SIG-M5 treated with dmso at 0.1 percent for 504 hours (cell line): ENCODE measurements at regions not wholly inside any gene's neighbourhood (a gene's known extent, or its start where the extent isn't known, plus 50 kb on each side); places are given as distances from the start of the nearest gene placed in this dataset.
"Not testable (repeated sequence)": the region's sequence is repeated elsewhere in the genome, so short reads cannot be mapped to it uniquely, and the experiment has no call there.

Experiments
- DNase-seq: peaks from one replicate; lab custom pipeline; 2025; ENCODE audit not compliant: unreplicated experiment; lab: John Stamatoyannopoulos, UW

GRCh38 chr5:62206150-62206829, 99.7 kb upstream of the KIF2A start:
- DNase-seq = peak; percentile 24

- DNase-seq = no peak
These were observed 97.7 kb upstream of the KIF2A start for GRCh38 chr5:62208218-62208852.

GRCh38 chr5:62211405-62211804, 94.6 kb upstream of the KIF2A start:
- no peak for DNase-seq

GRCh38 chr5:62212648-62213047, 93.4 kb upstream of the KIF2A start:
- DNase-seq = no peak

DNA sequence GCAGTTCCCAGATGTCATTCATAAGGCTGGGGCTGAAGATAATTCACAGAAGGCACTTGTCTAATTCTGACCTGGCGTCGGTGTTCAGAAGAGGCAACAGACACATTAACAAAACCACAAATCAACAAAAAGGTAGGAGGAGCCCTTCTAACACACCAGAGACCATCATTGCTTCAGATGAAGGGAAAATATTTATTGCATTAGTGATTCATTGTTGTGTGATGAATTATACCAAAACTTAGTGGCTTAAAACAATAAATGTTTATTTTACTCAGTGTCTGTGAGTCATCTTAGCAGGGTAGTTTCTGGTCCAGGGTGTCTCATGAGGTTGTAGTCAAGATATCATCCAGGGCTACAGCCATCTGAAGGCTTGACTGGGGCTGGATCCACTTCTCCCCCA, 91.3 kb upstream of the KIF2A start:
- no peak for DNase-seq

DNA sequence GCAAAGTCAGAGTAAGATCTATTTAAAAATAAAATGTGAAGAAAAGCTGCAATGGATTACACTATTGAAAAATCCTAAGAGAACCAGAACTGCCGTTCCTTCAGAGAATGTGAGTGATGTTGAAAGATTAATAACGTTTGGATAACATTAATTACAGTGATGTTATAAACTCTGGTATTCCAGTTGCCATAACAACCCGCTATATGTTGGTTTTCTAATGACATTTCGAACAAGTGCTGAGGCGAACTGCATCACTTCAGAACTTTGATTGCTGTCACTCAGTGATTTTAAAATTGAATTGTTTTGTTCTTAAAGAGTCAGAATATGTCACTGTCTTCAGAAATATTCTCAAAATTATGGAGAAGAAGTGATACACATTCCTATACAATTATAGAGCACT, 89.4 kb upstream of the KIF2A start:
- DNase-seq = not testable (repeated sequence)

GRCh38 chr5:62217095-62217494, 88.9 kb upstream of the KIF2A start:
- DNase-seq = not testable (repeated sequence)

- DNase-seq = not testable (repeated sequence)
These were observed 87.1 kb upstream of the KIF2A start for GRCh38 chr5:62218860-62219259.

GRCh38 chr5:62221881-62222280, 84.1 kb upstream of the KIF2A start:
- DNase-seq = not testable (repeated sequence)

GRCh38 chr5:62222305-62222704, 83.7 kb upstream of the KIF2A start:
- not testable (repeated sequence) for DNase-seq

- not testable (repeated sequence) for DNase-seq
These were observed 82.7 kb upstream of the KIF2A start for GRCh38 chr5:62223312-62223670.

DNA sequence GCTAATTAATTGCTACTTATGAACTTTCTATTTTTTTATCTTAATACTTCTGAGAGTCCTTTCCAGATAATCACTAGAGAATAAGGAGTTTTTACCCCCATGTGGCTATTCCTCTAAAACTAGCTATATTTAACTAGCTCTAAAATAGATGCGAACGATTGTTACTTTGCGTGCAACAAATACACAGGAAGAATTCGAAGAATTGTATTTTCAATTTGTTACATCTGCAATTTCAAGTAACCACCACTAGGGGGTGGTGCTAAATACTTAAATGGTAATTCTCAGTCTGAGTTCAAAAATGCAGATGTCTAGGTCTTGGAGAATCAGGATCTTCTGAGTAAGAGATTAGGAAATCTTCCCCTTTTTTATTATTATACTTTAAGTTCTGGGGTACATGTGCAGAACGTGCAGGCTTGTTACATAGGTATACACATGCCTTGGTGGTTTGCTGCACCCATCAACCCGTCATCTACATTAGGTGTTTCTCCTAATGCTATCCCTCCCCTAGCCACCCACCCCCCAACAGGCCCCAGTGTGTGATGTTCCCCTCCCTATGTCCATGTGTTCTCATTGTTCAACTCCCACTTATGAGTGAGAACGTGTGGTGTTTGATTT, 80.9 kb upstream of the KIF2A start:
- not testable (repeated sequence) for DNase-seq

DNA sequence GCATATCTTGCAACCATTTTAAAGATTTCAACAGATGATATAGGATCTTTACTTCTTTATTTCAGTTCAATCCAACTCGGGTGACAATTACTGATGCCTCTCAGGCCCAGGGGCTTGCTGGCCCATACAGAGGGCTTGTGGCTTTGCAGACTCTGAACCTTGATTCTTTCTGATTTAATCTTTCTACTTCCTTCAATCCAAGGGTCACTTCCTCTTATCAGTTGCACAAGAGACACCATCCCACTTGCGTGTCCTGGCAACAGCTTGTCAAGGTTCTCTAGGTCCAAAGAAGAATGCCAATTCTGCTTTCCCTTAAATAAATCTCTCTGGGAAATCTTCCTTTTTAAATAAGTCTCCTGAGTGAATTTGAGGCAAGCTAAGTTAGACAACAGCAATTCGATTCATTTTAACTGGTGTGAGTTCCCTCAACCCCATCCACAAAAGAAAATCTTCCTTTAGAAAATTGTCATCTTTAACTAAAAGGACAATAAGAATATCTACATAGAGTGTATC, 75.1 kb upstream of the KIF2A start:
- DNase-seq = not testable (repeated sequence)

- no peak for DNase-seq
These were observed 74.4 kb upstream of the KIF2A start for GRCh38 chr5:62231576-62231975.

DNA sequence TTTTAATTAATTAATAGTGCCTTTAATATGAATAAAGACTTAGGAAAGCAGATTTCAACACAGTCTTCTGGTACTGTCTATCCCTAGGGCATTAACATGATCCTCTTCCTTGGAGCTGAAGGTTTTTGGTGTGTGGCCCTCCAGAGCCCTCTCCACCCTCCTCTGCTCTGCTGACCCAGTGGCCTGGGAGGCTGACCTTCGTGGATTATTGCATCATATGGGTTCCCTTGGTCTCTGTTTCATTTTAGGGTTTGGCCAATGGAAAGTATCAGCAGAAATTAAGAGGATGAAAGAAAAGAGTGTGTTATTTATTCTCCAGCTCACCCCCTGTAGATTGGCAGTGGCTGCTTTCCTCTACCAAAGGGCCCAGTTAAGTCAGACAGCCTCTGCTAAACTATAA, 73.8 kb upstream of the KIF2A start:
- DNase-seq = not testable (repeated sequence)

DNA sequence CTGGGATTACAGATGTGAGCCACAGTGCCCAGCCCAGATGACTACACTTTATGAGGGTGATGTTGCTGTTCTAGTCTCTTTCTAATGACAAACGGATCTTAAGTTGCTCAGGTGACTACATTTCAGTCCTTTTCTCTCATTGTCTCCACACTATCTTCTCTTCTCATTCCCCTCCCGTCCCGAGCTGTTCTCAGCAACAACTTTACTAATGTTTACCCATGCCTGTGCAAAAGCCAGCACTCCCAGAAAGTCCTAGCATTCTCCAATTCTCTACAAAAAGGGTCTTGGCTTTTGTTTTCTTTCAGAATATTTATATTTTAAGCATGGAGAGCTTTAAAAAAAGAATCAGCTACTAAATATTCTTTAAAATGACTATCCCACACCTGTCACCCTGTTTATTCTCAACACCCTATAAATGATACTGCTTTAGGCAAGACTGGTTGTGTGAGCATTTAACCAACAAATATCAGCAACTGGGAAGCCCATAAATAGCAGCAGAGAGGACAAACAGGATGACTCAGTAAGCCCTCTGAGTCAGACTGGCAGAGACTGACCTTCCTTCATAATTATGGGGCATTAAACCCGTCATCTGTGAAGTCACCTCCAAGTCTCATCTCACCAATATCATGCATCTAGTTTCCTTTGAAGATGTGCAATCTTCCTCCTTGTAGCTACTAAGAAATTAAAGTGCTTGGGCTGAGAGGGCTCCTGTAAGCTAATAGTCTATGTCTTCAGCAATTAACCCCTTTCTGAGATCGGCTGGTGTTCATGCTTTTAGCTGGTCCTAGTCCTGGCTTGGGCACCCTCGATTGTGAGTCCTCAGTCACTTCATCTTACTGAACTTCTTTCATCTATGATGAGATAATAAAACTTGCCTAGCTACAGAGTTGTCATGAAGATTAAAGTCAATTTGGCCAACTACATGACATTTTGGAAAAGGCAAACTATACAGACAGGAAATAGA, 72.6 kb upstream of the KIF2A start:
- peak; percentile 40 for DNase-seq

- not testable (repeated sequence) for DNase-seq
These were observed 69.4 kb upstream of the KIF2A start for GRCh38 chr5:62236593-62236992.

GRCh38 chr5:62237944-62238343, 68.1 kb upstream of the KIF2A start:
- not testable (repeated sequence) for DNase-seq

- DNase-seq = not testable (repeated sequence)
These were observed 67.4 kb upstream of the KIF2A start for GRCh38 chr5:62238584-62238983.

DNA sequence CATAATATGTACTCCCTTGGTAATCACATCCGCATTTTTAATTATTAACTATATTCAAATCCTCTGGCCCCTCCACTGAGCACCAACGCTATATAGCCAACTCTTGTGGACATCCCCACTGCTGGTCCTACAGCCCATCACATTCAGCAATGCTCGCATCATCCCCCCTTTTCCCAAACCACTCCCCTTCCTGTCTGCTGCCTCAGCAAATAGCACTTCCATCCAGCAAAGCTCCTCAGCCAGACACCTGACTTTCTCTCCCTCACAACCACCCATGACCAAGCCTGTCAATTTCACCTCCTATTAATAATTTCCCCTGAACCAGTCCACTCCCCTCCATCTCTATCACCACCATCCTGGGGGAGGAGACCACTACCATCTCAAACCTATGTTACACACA, 65.5 kb upstream of the KIF2A start:
- DNase-seq = not testable (repeated sequence)

DNA sequence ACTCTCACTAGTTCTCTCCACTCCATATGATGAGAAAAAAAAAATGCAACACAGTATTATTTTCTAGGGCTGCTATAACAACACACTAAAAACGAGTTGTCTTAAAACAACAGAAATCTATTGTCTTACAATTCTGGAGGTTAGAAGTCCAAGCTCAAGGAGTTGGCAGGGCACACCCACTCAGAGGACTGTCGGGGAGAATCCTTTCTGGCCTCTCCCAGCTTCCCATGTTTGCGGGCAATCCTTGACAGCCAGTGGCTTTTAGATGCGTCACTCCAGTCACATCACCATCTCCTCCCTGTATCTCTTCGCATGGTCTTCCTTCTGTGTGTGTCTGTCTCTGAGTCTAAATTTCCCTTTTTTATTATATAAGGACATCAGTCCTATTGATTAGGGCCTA, 64.0 kb upstream of the KIF2A start:
- DNase-seq = not testable (repeated sequence)
